HepG2 (cell line): ENCODE measurements at regions not wholly inside any gene's neighbourhood (a gene's known extent, or its start where the extent isn't known, plus 50 kb on each side); places are given as distances from the start of the nearest gene placed in this dataset.

ENCODE experiments used
- ATAC-seq: fragments of 200-7000 bp; cut with Tn5 transposase; 3 replicates; pipeline ENCODE4 v1.9.1; 2020; ENCODE audit warnings: mild to moderate bottlenecking, moderate library complexity
- BruUV-seq: library from RNA; stranded (reverse); fragments of 400-500 nt; replicated peaks from 2 replicates; lab custom pipeline; 2021; lab: Mats Ljungman, UMichigan
- CTCF ChIA-PET: fragments of 300-600 bp; formaldehyde crosslinking; extraction: SDS; loops from one replicate; lab custom pipeline; 2021; ENCODE audit warnings: low total read pairs, inconsistent platforms, low intra/inter-chr PET ratio; lab: Yijun Ruan, JAX
- POLR2A ChIA-PET: fragments of 350-600 bp; sonication (Branson Sonifier 250); formaldehyde crosslinking; loops from one replicate; lab custom pipeline; 2020; ENCODE audit warnings: antibody characterized with exemption, inconsistent platforms; lab: Yijun Ruan, JAX
- DNase-seq: peaks from one replicate; pipeline ENCODE4 v3.0.0-alpha.2; 2015; ENCODE audit warnings: low spot score
- FAIRE-seq: peaks from 3 replicates; lab custom pipeline; 2011; peaks lifted over from hg19 to GRCh38; lab: Jason Lieb, UNC
- H2AFZ ChIP-seq: one replicate; pipeline ENCODE4 v1.6.1; 2011; ENCODE audit warnings: low read length, inconsistent platforms
- H3K27ac ChIP-seq: fragments of 300-600 bp; 3 replicates; pipeline ENCODE4 v1.8.0; 2011; ENCODE audit warnings: mixed run types, mild to moderate bottlenecking, mixed read lengths, low read length, inconsistent platforms; ENCODE audit not compliant: insufficient read depth; ENCODE audit errors: extremely low read length
- H3K27me3 ChIP-seq, 2 experiments: fragments of 200-600 bp in 1 of 2; 2 replicates in 1 of 2; 3 replicates in 1 of 2; pipeline versions ENCODE4 v1.6.0 to v1.8.0; 2011; ENCODE audit warnings: low read length in 2 of 2, mild to moderate bottlenecking in 2 of 2, moderate library complexity in 2 of 2, inconsistent platforms in 1 of 2; ENCODE audit not compliant: insufficient read depth in 2 of 2, control insufficient read depth in 1 of 2
- H3K36me3 ChIP-seq, 2 experiments: fragments of 200-600 bp in 1 of 2; replicated peaks in 1 of 2; 2 replicates in 1 of 2; 3 replicates in 1 of 2; pipeline versions ENCODE4 v1.5.1 to v1.8.0; 2011; ENCODE audit warnings: low read length in 2 of 2, inconsistent platforms in 1 of 2; ENCODE audit not compliant: insufficient read depth in 2 of 2, control insufficient read depth in 1 of 2
- H3K4me1 ChIP-seq: 2 replicates; pipeline ENCODE4 v1.5.1; 2012; ENCODE audit warnings: low read length, inconsistent platforms; ENCODE audit not compliant: insufficient read depth
- H3K4me2 ChIP-seq: 2 replicates; pipeline ENCODE4 v1.6.0; 2011; ENCODE audit warnings: low read depth, low read length, inconsistent platforms
- H3K4me3 ChIP-seq, 3 experiments: fragments of 200-600 bp in 1 of 3; sonication (generic), shearing (Covaris generic) in 1 of 3; replicated peaks in 1 of 3; 2 replicates each; pipeline ENCODE4 v1.5.1; 2011 to 2016; ENCODE audit warnings: low read length in 3 of 3, inconsistent platforms in 2 of 3, low read depth in 2 of 3, mild to moderate bottlenecking in 2 of 3, control low read depth in 1 of 3, mixed read lengths in 1 of 3; ENCODE audit not compliant: insufficient read depth in 1 of 3
- H3K79me2 ChIP-seq: one replicate; pipeline ENCODE4 v1.6.1; 2011; ENCODE audit warnings: low read length, inconsistent platforms; ENCODE audit not compliant: insufficient read depth
- H3K9ac ChIP-seq: 2 replicates; pipeline ENCODE4 v1.6.0; 2011; ENCODE audit warnings: mild to moderate bottlenecking, low read depth, low read length, inconsistent platforms; ENCODE audit not compliant: insufficient read depth
- H3K9me3 ChIP-seq: 2 replicates; pipeline ENCODE4 v1.5.1; 2012; ENCODE audit warnings: mild to moderate bottlenecking, low read length
- H4K20me1 ChIP-seq: 2 replicates; pipeline ENCODE4 v1.6.0; 2011; ENCODE audit warnings: inconsistent platforms, mild to moderate bottlenecking, low read length, moderate library complexity; ENCODE audit not compliant: insufficient read depth
- CCAR2 ChIP-seq: fragments of 200-400 bp; formaldehyde crosslinking; optimal IDR thresholded peaks from 2 replicates; pipeline ENCODE3; 2018; ENCODE audit warnings: low read depth, mild to moderate bottlenecking, low read length, moderate library complexity
- RBM39 ChIP-seq: fragments of 200-400 bp; formaldehyde crosslinking; IDR thresholded peaks from one replicate; pipeline ENCODE4 v1.6.1; 2018; ENCODE audit warnings: antibody characterized with exemption, mild to moderate bottlenecking, low read depth, low read length; ENCODE audit not compliant: poor library complexity, severe bottlenecking
- SKI ChIP-seq: fragments of 450-650 bp; IDR thresholded peaks from one replicate; pipeline ENCODE4 v1.6.1; 2018; ENCODE audit warnings: mild to moderate bottlenecking; ENCODE audit not compliant: partially characterized antibody
- SRY ChIP-seq: sonication (generic); formaldehyde crosslinking; IDR thresholded peaks from 2 replicates; pipeline ENCODE4 v1.8.0; 2022; ENCODE audit warnings: mild to moderate bottlenecking, missing genetic modification reagents
- STAT6 ChIP-seq: sonication (generic); formaldehyde crosslinking; IDR thresholded peaks from 2 replicates; pipeline ENCODE4 v1.4.0; 2020; ENCODE audit warnings: missing genetic modification reagents, mild to moderate bottlenecking, borderline replicate concordance
- ZNF605 ChIP-seq: sonication (generic); formaldehyde crosslinking; IDR thresholded peaks from 2 replicates; pipeline ENCODE4 v1.8.0; 2022; ENCODE audit warnings: mild to moderate bottlenecking, missing genetic modification reagents
- ZNF800 ChIP-seq: sonication (generic); formaldehyde crosslinking; IDR thresholded peaks from 2 replicates; pipeline ENCODE4 v1.4.0; 2020; ENCODE audit warnings: missing genetic modification reagents
- ZSCAN31 ChIP-seq: sonication (generic); formaldehyde crosslinking; IDR thresholded peaks from 2 replicates; pipeline ENCODE4 v1.5.0; 2020; ENCODE audit warnings: low read depth, mild to moderate bottlenecking, missing genetic modification reagents
- WGBS: methylation state at CpG from one replicate; pipeline ENCODE4 v1.1.6; 2017; ENCODE audit warnings: low lambda C conversion rate; 5-methylcytosine and 5-hydroxymethylcytosine counted together
- in situ Hi-C: cut with HindIII; loops from 2 replicates; pipeline ENCODE4 v1.10.0; 2017; ENCODE audit warnings: low pct_unique_long_range_greater_than_20kb; ENCODE audit not compliant: extremely low pct_ligation_motif_present
- intact Hi-C: fragments of 100-400 bp; cut with micrococcal nuclease; formaldehyde crosslinking; loops from one replicate; pipeline ENCODE4 v1.10.0; 2022; ENCODE audit not compliant: unreplicated experiment
- TF ChIP-seq, protein P1 (sequence below): sonication (generic); formaldehyde crosslinking; IDR thresholded peaks from one replicate; pipeline ENCODE4 v1.5.1; 2020; ENCODE audit warnings: mild to moderate bottlenecking, missing genetic modification reagents; ENCODE audit errors: not compliant biosample characterization

- TF ChIP-seq STAT6 (CRISPR knock-in tag) (no peak), ZNF605 (CRISPR knock-in tag) (no peak), SKI (no peak), SRY (CRISPR knock-in tag) (no peak), ZNF800 (CRISPR knock-in tag) (no peak), ZSCAN31 (no peak)
These were observed 465.4 kb upstream of the PBX1 start (continued) for GRCh38 chr1:164093543-164093942.

DNA sequence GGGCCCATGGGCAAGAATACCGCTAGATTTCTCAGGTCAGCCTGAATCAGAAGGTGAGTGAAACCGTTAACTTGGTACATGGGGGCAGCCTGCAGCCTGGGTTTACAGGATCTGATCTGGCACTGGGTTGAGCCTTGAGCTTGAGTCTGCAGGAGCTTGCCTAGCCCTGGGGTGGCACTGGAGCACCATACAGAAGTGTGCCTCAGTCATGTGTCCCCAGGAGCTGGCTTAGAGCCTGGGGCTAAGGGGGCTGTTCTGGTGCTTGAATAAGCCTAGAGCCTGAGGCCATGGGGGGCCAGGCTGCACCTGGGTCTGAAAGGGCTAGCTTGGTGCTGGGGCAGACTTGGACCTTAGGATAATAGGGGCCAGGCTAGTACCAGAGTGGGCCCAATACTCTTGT is 457.2 kb upstream of the PBX1 start:
- ChIA-PET POLR2A (no interaction called here), CTCF (no interaction called here)
- H3K9ac ChIP-seq = no peak overlapping the region
- no peak overlapping the region for H3K27ac ChIP-seq
- TF ChIP-seq, protein P1, sequence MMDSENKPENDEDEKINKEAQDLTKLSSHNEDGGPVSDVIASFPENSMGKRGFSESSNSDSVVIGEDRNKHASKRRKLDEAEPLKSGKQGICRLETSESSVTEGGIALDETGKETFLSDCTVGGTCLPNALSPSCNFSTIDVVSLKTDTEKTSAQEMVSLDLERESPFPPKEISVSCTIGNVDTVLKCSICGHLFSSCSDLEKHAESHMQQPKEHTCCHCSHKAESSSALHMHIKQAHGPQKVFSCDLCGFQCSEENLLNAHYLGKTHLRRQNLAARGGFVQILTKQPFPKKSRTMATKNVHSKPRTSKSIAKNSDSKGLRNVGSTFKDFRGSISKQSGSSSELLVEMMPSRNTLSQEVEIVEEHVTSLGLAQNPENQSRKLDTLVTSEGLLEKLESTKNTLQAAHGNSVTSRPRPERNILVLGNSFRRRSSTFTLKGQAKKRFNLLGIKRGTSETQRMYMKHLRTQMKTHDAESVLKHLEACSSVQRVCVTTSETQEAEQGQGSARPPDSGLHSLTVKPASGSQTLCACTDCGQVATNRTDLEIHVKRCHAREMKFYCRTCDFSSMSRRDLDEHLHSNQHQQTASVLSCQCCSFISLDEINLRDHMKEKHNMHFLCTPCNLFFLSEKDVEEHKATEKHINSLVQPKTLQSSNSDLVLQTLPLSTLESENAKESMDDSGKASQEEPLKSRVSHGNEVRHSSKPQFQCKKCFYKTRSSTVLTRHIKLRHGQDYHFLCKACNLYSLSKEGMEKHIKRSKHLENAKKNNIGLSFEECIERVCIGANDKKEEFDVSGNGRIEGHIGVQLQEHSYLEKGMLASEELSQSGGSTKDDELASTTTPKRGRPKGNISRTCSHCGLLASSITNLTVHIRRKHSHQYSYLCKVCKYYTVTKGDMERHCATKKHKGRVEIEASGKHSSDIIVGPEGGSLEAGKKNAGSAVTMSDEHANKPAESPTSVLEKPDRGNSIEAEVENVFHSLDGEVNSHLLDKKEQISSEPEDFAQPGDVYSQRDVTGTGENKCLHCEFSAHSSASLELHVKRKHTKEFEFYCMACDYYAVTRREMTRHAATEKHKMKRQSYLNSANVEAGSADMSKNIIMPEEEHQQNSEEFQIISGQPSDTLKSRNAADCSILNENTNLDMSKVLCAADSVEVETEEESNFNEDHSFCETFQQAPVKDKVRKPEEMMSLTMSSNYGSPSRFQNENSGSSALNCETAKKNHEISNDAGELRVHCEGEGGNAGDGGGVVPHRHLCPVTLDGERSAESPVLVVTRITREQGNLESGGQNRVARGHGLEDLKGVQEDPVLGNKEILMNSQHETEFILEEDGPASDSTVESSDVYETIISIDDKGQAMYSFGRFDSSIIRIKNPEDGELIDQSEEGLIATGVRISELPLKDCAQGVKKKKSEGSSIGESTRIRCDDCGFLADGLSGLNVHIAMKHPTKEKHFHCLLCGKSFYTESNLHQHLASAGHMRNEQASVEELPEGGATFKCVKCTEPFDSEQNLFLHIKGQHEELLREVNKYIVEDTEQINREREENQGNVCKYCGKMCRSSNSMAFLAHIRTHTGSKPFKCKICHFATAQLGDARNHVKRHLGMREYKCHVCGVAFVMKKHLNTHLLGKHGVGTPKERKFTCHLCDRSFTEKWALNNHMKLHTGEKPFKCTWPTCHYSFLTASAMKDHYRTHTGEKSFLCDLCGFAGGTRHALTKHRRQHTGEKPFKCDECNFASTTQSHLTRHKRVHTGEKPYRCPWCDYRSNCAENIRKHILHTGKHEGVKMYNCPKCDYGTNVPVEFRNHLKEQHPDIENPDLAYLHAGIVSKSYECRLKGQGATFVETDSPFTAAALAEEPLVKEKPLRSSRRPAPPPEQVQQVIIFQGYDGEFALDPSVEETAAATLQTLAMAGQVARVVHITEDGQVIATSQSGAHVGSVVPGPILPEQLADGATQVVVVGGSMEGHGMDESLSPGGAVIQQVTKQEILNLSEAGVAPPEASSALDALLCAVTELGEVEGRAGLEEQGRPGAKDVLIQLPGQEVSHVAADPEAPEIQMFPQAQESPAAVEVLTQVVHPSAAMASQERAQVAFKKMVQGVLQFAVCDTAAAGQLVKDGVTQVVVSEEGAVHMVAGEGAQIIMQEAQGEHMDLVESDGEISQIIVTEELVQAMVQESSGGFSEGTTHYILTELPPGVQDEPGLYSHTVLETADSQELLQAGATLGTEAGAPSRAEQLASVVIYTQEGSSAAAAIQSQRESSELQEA (CRISPR knock-in tag) = no peak
- TF ChIP-seq CCAR2 = no peak
- TF ChIP-seq RBM39 = no peak
- ATAC-seq = no peak
- WGBS = 14% methylated on average over 2 of the region's 2 CpGs
- H4K20me1 ChIP-seq = no peaks in the 10 kb centered on the region
- no peak overlapping the region for H3K4me3 ChIP-seq
- intact Hi-C loops = no loop called here
- H3K27me3 ChIP-seq = no peaks in the 10 kb centered on the region
- no peaks in the 10 kb centered on the region for H3K36me3 ChIP-seq
- H3K79me2 ChIP-seq = no peaks in the 10 kb centered on the region
- no peak for DNase-seq
- BruUV-seq = no TSS peak
- no peak overlapping the region for H3K4me2 ChIP-seq
- H3K4me1 ChIP-seq = no peaks in the 10 kb centered on the region
- H3K9me3 ChIP-seq = peaks cover 60% of the 10 kb centered on the region
- H2AFZ ChIP-seq = no peak overlapping the region
- FAIRE-seq = no peak
- in situ Hi-C loops = no loop called here
